NCI-H510A treated with DMSO at 0.1 percent for 48 hours (cell line): ENCODE measurements at regions not wholly inside any gene's neighbourhood (a gene's known extent, or its start where the extent isn't known, plus 50 kb on each side); places are given as distances from the start of the nearest gene placed in this dataset.

Experiments
- DNase-seq: peaks from one replicate; lab custom pipeline; 2025; lab: John Stamatoyannopoulos, UW

- DNase-seq, result no peak
Observed at GRCh38 chr12:107553211-107553765, 132.3 kb upstream of the PWP1 start.

DNA sequence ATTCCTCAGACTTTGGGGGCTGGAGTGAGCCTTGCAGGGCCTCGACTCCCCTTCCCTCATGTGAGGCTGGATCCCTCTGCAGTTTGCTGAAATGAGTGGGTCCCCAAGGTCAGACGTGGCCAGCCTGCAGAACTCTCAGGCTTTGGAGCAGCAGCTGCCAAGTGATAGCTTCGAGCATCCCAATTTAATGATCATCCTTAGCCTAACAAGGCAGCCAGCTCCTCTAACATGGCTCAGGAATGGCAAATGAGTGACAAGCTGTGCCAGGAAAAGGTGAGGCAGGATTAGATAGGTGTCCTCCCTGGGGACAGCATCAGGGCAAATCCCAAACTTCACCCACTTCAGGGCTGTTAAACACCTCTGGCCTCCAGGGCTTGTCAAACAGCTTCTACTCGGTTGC is 130.7 kb upstream of the PWP1 start:
- no peak for DNase-seq

DNA sequence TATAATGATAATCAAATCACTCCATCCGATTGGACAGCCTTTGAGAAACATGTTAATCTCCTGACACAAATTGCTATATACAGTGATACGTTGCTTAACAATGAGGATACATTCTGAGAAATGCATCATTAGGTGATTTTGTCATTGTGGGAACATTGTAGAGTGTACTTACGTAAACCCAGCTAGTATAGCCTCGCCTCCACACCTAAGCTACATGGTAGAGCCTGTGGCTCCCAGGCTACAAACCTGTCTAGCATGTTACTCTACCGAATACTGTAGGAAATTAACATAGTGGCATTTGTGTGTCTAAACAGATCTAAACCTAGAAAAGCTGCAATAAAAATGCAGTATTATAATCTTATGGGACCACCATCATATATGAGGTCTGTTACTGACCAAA is 128.6 kb upstream of the PWP1 start:
- no peak for DNase-seq

GRCh38 chr12:107557589-107558100 is 128.0 kb upstream of the PWP1 start:
- DNase-seq, result no peak

- DNase-seq, result peak; percentile 1
Observed at GRCh38 chr12:107558141-107558815, 127.3 kb upstream of the PWP1 start.

DNA sequence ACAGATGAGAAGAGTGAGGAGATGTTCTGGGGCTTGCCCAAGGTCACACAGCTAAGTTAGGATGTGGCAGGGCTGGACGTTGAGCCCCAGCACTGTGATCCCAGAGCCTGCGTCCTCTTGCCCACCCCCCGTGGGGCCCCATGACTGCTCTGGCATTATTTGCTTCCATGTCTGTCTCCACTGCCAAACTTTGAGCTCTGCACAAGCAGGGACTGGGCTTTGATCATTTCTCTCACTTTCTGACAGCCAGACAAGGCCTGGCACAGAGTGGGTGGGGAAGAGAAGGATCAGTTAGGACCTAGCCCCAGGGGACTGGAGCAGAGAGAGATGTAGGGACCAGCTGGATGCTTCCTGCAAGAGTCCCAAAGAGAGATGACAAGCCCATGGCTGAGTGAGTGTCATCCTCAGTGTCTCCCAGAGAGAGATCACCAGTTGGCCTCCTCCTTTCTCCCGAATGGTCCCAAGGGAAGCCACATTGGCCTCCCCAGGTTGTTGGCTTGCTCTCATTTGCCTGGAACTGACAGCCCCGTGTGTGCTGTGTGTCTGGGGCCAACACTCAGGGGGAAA is 126.7 kb upstream of the PWP1 start:
- DNase-seq, result no peak

DNA sequence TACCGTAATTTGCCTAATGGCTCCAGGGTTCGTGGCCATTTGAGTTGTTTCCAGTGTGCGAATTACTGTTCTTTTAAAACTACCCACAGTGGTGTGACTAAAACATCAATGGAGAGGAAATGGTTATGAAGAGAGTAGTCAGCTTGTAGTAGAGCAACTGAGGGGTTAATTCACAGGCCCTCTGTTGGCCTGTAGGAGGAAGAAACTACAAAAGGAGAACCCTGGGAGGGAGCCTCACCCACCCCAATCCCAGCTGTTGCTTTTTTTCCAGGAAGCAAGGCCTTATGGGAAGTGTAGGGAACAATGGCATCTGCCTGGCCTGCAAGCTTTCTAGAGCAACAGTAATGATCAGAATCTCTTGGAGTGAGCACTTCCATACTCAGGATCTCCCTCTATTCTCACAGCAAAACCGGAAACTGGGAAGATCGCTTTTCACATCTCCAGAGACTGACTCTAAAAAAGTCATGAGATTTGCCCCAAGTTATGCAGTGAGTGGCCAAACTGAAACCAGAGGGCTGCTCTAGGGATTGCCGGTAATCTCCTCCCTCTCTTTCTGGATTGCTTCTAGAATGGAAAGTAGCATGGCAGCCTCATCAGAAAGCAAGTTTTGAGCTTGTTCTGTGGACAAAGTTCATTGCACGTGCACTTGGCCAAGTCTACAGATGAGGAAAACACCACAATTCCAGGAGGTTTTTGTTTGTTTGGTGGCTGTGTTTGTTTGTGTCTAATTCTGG is 125.3 kb upstream of the PWP1 start:
- no peak for DNase-seq

DNA sequence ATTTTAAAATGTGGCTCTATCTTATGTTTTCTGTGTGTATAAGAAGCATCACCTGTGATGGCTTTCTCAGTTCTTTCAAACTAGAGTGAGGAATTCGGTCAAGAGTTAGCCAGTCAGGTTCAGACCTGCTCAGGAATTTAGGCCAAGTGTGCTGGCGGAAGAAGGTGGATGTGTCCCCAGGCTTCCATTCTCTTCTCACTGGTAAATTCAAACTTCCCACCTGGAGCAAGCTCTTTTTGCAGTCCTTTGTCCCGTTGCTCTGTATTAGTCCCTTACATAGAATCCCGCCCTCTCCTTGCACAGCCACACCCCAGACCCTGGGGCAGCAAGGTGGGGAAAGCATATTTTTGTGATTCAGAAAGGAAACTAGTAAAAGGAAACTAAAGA is 124.7 kb upstream of the PWP1 start:
- no peak for DNase-seq

- DNase-seq, result peak; percentile 23
Observed at GRCh38 chr12:107564946-107565345, 120.7 kb upstream of the PWP1 start.

DNA sequence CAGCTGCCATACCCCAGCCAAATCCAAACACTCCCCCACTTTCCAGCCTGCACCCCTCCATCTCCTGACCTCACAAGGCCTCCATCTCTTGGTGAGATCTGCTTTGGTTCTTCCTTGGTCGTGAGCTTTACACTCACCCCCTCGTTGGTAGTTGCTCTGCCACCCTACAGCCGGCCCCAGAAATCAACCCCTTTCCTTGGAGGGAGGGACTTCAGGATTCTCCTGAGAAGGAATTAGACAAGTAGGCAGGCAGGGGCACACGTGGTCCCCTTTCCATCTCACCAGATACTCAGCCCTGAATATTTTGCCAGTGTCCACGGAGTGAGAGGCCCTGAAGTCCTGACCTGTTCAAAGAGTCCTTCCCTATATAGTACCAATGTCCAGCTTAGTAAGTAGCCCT is 120.0 kb upstream of the PWP1 start:
- no peak for DNase-seq

DNA sequence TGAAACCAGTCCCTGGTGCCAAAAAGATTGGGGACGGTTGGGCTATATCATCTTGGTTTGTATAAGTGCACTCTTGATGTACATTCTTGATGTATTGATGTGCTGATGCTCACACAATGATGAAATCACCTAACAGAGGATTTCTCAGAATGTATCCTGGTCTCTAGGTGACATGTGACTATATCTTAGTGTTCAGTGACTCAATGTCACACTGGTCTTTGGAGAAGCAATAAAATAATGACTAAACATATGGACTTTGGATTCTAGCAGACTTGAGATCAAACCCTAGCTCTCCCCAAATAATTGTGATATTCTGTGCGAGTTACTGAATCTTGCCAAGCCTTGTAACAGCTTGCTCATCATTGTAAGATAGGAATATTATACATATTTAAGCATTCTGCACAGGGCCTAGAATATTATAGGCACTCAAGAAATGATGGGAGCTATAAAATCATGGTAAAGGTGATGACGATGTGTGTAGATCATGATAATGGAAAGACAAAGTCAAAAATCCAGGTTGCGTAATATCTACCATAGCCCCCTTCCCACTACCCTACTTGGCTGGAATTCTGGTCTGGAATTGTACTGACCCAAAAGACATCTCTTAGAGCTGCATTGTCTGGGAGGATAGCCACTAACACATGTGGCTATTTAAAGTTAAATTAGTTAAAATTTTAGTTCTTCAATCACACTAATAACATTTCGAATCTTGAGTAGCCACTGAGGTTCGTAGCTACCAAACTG is 117.6 kb upstream of the PWP1 start:
- no peak for DNase-seq

DNA sequence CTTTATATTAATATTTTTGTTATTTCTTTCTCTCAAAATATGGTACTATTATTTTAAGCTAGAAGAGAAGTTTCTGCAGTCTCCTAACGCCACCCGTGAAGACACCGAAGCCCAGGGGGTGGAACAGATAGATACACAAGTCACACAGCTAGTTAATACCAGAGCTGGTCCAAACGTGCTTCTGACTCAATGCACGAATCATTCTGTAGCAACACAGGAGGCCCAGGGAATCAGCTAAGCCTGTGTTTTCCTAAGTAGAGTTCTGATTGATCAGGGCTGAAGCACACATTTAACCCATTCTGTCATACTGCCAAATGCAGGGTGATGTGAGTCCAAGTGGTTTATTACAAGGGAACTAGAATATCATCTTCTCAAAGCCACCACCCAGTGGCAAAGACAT is 116.9 kb upstream of the PWP1 start:
- no peak for DNase-seq

GRCh38 chr12:107570721-107571120 is 114.9 kb upstream of the PWP1 start:
- DNase-seq, result no peak

- no peak for DNase-seq
Observed at GRCh38 chr12:107571492-107571891, 114.1 kb upstream of the PWP1 start.

GRCh38 chr12:107574691-107575090 is 110.9 kb upstream of the PWP1 start:
- no peak for DNase-seq

- no peak for DNase-seq
Observed at GRCh38 chr12:107580750-107581618, 104.6 kb upstream of the PWP1 start.

GRCh38 chr12:107581619-107582015 is 104.0 kb upstream of the PWP1 start:
- no peak for DNase-seq

GRCh38 chr12:107583551-107583950 is 102.0 kb upstream of the PWP1 start:
- DNase-seq, result no peak

DNA sequence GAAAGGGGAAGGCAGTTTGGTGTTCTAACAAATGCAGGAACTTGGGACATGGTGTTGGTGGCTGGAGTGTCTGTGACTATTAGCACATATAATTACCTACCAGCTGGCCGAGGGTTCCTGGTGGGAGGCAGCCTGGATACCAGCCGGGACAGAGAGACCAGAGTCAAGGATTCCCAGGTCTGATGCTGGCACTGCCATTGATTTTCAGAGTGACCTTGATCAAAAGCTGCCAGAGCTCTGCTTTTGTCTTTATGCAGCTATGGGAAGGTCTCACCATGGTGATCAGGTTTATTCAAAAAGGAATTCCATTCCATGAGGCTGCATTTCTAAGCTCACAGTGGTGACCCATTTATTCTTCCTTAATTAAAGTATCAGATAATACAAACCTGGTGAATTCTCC is 101.0 kb upstream of the PWP1 start:
- no peak for DNase-seq

- DNase-seq, result no peak
Observed at GRCh38 chr12:107586256-107586970, 99.2 kb upstream of the PWP1 start.

DNA sequence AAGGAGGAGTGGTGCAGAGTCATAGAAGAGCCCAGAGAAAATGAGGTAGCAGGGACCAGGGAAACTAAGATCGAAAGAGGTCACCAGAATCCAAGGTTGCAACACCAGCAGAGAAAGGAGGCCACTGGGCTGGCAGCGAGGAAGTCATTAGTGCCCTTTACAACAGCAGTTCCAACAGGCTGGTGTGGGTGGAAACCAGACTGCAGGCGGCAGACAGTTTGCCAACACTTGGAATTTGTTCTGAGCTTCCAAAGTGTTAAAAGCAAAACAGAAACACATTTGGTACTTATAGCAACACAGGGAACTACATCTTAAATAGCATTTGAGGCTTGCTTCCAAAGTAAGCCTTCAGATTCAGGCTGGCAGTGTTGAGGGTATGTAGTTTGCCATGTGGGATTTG is 95.2 kb upstream of the PWP1 start:
- no peak for DNase-seq
